Calu3 (cell line): ENCODE measurements at regions not wholly inside any gene's neighbourhood (a gene's known extent, or its start where the extent isn't known, plus 50 kb on each side); places are given as distances from the start of the nearest gene placed in this dataset.

ENCODE experiments used
- BruUV-seq: library from RNA; stranded (reverse); fragments of 400-500 nt; replicated peaks from 2 replicates; lab custom pipeline; 2021; lab: Mats Ljungman, UMichigan
- CTCF ChIA-PET: fragments of 300-600 bp; sonication (Branson Sonifier 250); formaldehyde crosslinking; loops from one replicate; lab custom pipeline; 2022; ENCODE audit warnings: antibody characterized with exemption; lab: Charles Lee
- DNase-seq: peaks from one replicate; pipeline ENCODE4 v3.0.0; 2022
- H3K27ac Mint-ChIP-seq: one replicate; pipeline ENCODE4 v1.8.0; 2022; ENCODE audit warnings: mixed read lengths; ENCODE audit not compliant: unreplicated experiment
- H3K27me3 Mint-ChIP-seq: one replicate; pipeline ENCODE4 v1.8.0; 2022; ENCODE audit warnings: mixed read lengths; ENCODE audit not compliant: unreplicated experiment
- H3K36me3 Mint-ChIP-seq: one replicate; pipeline ENCODE4 v1.8.0; 2022; ENCODE audit warnings: mild to moderate bottlenecking, moderate library complexity, mixed read lengths; ENCODE audit not compliant: insufficient read depth, unreplicated experiment
- H3K4me1 Mint-ChIP-seq: one replicate; pipeline ENCODE4 v1.8.0; 2022; ENCODE audit warnings: mild to moderate bottlenecking, low read depth, mixed read lengths; ENCODE audit not compliant: unreplicated experiment
- H3K4me3 Mint-ChIP-seq: one replicate; pipeline ENCODE4 v1.8.0; 2022; ENCODE audit warnings: mild to moderate bottlenecking, low read depth, moderate library complexity, mixed read lengths; ENCODE audit not compliant: unreplicated experiment
- H3K9me3 Mint-ChIP-seq: one replicate; pipeline ENCODE4 v1.8.0; 2022; ENCODE audit warnings: low read depth, mixed read lengths; ENCODE audit not compliant: unreplicated experiment
- intact Hi-C: fragments of 100-400 bp; cut with micrococcal nuclease; formaldehyde crosslinking; loops from one replicate; pipeline ENCODE4 v1.10.0; 2022; ENCODE audit not compliant: unreplicated experiment
- TF ChIP-seq, protein P1 (sequence below): fragments of 200-600 bp; IDR thresholded peaks from one replicate; pipeline ENCODE4 v1.8.0; 2022; ENCODE audit warnings: antibody characterized with exemption; ENCODE audit not compliant: unreplicated experiment

DNA sequence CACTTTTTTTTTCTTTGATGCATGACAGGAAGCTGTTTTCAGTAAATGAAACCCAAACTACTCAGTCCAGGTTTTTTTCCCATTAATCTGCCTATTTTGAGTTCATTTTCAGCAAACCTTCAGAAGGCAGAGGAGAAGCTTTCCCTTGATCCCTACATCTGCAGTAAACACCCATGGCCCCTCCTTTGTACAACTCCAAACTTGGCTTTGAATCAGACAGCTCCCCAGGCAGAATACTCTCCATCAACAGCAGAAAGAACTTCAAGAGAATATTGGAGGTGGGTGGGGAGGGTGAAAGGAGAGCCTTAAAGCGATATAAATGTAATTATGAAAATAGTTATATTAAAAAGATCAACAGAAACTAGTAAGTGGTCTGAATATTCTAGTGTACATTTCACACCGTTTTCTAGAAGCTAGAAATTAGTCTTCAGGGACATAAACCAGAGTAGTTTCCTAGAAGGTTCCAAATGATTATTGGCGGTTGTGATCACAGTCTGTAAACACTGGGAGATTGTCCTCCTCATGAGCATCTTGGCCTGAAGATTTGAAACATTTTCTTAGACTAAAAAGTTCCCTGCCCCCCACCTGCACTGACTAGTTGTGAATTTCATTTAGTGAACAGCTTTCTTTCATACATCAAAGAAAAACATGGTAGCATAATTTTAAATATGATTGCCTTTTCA is 75.1 kb upstream of the STK39 start:
- intact Hi-C loops, result no loop called here
- H3K4me3 Mint-ChIP-seq, result no peak overlapping the region
- CTCF ChIA-PET, result no interaction called here
- H3K27me3 Mint-ChIP-seq, result no peaks in the 10 kb centered on the region
- peaks cover 10% of the 10 kb centered on the region for H3K4me1 Mint-ChIP-seq
- no peaks in the 10 kb centered on the region for H3K36me3 Mint-ChIP-seq
- TF ChIP-seq, protein P1, sequence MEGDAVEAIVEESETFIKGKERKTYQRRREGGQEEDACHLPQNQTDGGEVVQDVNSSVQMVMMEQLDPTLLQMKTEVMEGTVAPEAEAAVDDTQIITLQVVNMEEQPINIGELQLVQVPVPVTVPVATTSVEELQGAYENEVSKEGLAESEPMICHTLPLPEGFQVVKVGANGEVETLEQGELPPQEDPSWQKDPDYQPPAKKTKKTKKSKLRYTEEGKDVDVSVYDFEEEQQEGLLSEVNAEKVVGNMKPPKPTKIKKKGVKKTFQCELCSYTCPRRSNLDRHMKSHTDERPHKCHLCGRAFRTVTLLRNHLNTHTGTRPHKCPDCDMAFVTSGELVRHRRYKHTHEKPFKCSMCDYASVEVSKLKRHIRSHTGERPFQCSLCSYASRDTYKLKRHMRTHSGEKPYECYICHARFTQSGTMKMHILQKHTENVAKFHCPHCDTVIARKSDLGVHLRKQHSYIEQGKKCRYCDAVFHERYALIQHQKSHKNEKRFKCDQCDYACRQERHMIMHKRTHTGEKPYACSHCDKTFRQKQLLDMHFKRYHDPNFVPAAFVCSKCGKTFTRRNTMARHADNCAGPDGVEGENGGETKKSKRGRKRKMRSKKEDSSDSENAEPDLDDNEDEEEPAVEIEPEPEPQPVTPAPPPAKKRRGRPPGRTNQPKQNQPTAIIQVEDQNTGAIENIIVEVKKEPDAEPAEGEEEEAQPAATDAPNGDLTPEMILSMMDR, result no peak
- H3K9me3 Mint-ChIP-seq, result no peaks in the 10 kb centered on the region
- no TSS peak for BruUV-seq
- H3K27ac Mint-ChIP-seq, result no peak overlapping the region
- no peak for DNase-seq

DNA sequence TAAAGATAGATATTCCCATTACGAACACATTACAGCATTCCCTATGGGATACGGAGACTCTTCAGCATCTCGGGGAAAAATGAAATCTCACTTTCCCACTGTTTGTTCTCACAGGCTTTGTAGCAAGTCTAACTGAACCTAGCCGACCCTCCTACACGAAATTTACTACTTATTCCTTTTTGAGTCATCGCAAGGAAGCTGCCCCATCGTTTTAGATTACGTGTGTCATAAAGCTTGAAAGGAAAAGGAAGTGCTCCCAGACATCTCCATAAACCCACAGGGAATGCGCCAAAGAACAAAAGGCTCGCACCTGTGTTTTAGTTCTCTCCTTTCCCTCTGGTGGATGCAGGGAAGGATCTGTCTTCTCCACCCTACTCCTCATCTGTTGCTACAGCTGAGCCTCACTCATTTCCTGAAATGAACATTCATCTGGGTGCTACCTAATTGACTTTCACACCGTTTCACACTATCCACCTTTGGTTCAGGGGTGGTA is 76.2 kb upstream of the STK39 start:
- no peaks in the 10 kb centered on the region for H3K27me3 Mint-ChIP-seq
- TF ChIP-seq, protein P1, result no peak
- H3K4me3 Mint-ChIP-seq, result no peak overlapping the region
- CTCF ChIA-PET, result interaction anchor here (0.5 to 1.3 kb wide), 2 partner anchors 13 to 17 kb away, joined by 3 to 6 read pairs; no protein-coding TSS in a partner anchor
- peaks cover 10% of the 10 kb centered on the region for H3K4me1 Mint-ChIP-seq
- BruUV-seq, result no TSS peak
- peaks cover 2% of the 10 kb centered on the region for H3K9me3 Mint-ChIP-seq
- intact Hi-C loops, result no loop called here
- no peak for DNase-seq
- H3K36me3 Mint-ChIP-seq, result no peaks in the 10 kb centered on the region
- H3K27ac Mint-ChIP-seq, result no peak overlapping the region

DNA sequence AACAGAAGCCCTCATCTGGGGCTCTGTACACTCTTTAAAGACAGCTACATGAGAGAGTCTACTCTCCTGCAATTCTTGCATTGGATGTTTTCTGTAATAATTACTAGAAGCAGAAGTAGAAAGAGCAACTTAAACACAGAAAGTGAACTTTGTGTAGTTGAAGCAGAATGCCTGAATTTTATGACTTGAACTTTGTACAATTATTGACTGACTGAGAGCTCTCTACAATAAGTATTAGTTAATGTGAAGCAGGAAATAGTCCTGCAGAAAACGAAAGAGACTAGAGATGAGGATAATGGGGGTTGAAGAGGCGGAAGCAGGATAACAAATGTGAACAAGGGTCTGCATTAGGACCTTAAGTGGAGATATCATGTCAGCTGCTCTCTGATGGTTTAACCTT is 79.2 kb upstream of the STK39 start:
- H3K27ac Mint-ChIP-seq, result no peak overlapping the region
- H3K9me3 Mint-ChIP-seq, result peaks cover 7% of the 10 kb centered on the region
- TF ChIP-seq, protein P1, result no peak
- no TSS peak for BruUV-seq
- H3K4me3 Mint-ChIP-seq, result no peak overlapping the region
- CTCF ChIA-PET, result interaction anchor here (0.5 to 2.4 kb wide), 4 partner anchors 8 to 492 kb away, joined by 3 to 10 read pairs (median 3); no protein-coding TSS in a partner anchor
- no peaks in the 10 kb centered on the region for H3K36me3 Mint-ChIP-seq
- intact Hi-C loops, result no loop called here
- DNase-seq, result no peak
- no peaks in the 10 kb centered on the region for H3K27me3 Mint-ChIP-seq
- peaks cover 10% of the 10 kb centered on the region for H3K4me1 Mint-ChIP-seq

DNA sequence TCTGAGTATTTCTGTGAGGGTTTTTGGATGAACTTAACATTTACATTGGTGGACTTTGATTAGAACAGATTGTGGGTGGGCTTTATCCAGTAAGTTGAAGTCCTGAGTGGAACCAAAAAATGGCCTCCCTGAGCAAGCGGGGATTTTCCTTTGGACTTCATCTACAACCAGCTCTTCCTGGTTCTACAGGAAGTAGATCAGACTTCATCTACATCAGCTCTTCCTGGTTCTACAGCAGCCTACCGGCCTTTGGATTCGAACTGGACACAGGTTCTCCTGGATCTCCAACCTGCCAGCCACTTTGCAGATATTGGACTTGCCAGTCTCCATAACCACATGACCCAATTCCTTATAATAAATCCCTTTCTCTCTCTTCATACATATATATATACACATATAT is 79.9 kb upstream of the STK39 start:
- intact Hi-C loops, result no loop called here
- TF ChIP-seq, protein P1, result no peak
- Mint-ChIP-seq H3K4me1 (peaks cover 10% of the 10 kb centered on the region), H3K27ac (no peak overlapping the region), H3K36me3 (no peaks in the 10 kb centered on the region), H3K9me3 (peaks cover 7% of the 10 kb centered on the region), H3K4me3 (no peak overlapping the region), H3K27me3 (no peaks in the 10 kb centered on the region)
- no peak for DNase-seq
- CTCF ChIA-PET, result interaction anchor here (0.5 to 2.4 kb wide), 2 partner anchors 9 to 491 kb away, joined by 3 to 10 read pairs; no protein-coding TSS in a partner anchor
- no TSS peak for BruUV-seq
